GM12878 (cell line): ENCODE measurements at regions not wholly inside any gene's neighbourhood (a gene's known extent, or its start where the extent isn't known, plus 50 kb on each side); places are given as distances from the start of the nearest gene placed in this dataset.

Experiments
- ATAC-seq: fragments of 200-7000 bp; cut with Tn5 transposase; 3 replicates; pipeline ENCODE4 v1.9.1; 2020; ENCODE audit warnings: mild to moderate bottlenecking, moderate library complexity
- BruUV-seq: library from RNA; stranded (reverse); fragments of 400-500 nt; replicated peaks from 2 replicates; lab custom pipeline; 2021; lab: Mats Ljungman, UMichigan
- CTCF ChIA-PET: fragments of 300-600 bp; sonication (Branson Sonifier 250); formaldehyde crosslinking; extraction: SDS; loops from one replicate; lab custom pipeline; 2021; ENCODE audit warnings: inconsistent platforms; lab: Yijun Ruan, JAX
- POLR2A ChIA-PET: fragments of 350-600 bp; formaldehyde crosslinking; extraction: SDS; loops from one replicate; lab custom pipeline; 2021; ENCODE audit warnings: inconsistent platforms; lab: Charles Lee
- RAD21 ChIA-PET: fragments of 300-600 bp; sonication (Branson Sonifier 250); formaldehyde crosslinking; loops from one replicate; lab custom pipeline; 2023; ENCODE audit warnings: antibody characterized with exemption; ENCODE audit not compliant: unreplicated experiment; lab: Charles Lee
- SMC1A ChIA-PET: fragments of 300-600 bp; sonication (Branson Sonifier 250); formaldehyde crosslinking; loops from one replicate; lab custom pipeline; 2023; ENCODE audit not compliant: unreplicated experiment, uncharacterized antibody; lab: Charles Lee
- DNase-seq: peaks from one replicate; pipeline ENCODE4 v3.0.0-alpha.2; 2011; ENCODE audit warnings: low read depth, low spot score
- FAIRE-seq: peaks from 3 replicates; lab custom pipeline; 2011; peaks lifted over from hg19 to GRCh38; lab: Jason Lieb, UNC
- H2AFZ ChIP-seq: 2 replicates; pipeline ENCODE4 v1.6.0; 2011; ENCODE audit warnings: low read depth, low read length, control low read depth; ENCODE audit not compliant: control insufficient read depth
- H3K27ac ChIP-seq: 2 replicates; pipeline ENCODE4 v1.5.1; 2011; ENCODE audit warnings: control low read depth; ENCODE audit not compliant: control insufficient read depth, insufficient read depth
- H3K27me3 ChIP-seq, 2 experiments: replicated peaks in 1 of 2; 2 replicates each; pipeline versions ENCODE4 v1.6.0 to v1.6.1; 2011; ENCODE audit warnings: low read length in 1 of 2; ENCODE audit not compliant: control insufficient read depth in 2 of 2, insufficient read depth in 2 of 2
- H3K36me3 ChIP-seq, 2 experiments: 2 replicates each; pipeline ENCODE4 v1.5.1; 2011; ENCODE audit warnings: low read length in 1 of 2; ENCODE audit not compliant: control insufficient read depth in 2 of 2, insufficient read depth in 2 of 2
- H3K4me1 ChIP-seq: 2 replicates; pipeline ENCODE4 v1.6.1; 2011; ENCODE audit warnings: mild to moderate bottlenecking, low read length, moderate library complexity, mixed read lengths; ENCODE audit not compliant: control insufficient read depth, insufficient read depth
- H3K4me2 ChIP-seq: 2 replicates; pipeline ENCODE4 v1.6.0; 2011; ENCODE audit warnings: control low read depth; ENCODE audit not compliant: control insufficient read depth, insufficient read depth
- H3K4me3 ChIP-seq: fragments of 200-600 bp; sonication (generic); 2 replicates; pipeline ENCODE4 v1.5.1; 2016
- H3K79me2 ChIP-seq: 2 replicates; pipeline ENCODE4 v1.6.0; 2011; ENCODE audit warnings: low read length; ENCODE audit not compliant: control insufficient read depth, insufficient read depth
- H3K9ac ChIP-seq: 2 replicates; pipeline ENCODE4 v1.8.0; 2011; ENCODE audit warnings: low read length, control low read depth, mixed read lengths; ENCODE audit not compliant: control insufficient read depth, insufficient read depth
- H3K9me3 ChIP-seq: replicated peaks from 3 replicates; pipeline ENCODE4 v1.5.1; 2011; ENCODE audit warnings: mild to moderate bottlenecking, low read length; ENCODE audit not compliant: control insufficient read depth, insufficient read depth
- H4K20me1 ChIP-seq: 2 replicates; pipeline ENCODE4 v1.6.0; 2011; ENCODE audit not compliant: control insufficient read depth, insufficient read depth
- HDGF ChIP-seq: fragments of 450-650 bp; IDR thresholded peaks from 2 replicates; pipeline ENCODE4 v1.6.1; 2016; ENCODE audit warnings: antibody characterized with exemption
- IRF4 ChIP-seq: IDR thresholded peaks from 2 replicates; pipeline ENCODE4 v1.6.1; 2011; ENCODE audit warnings: low read depth, low read length
- NFIC ChIP-seq: IDR thresholded peaks from 2 replicates; pipeline ENCODE4 v1.6.1; 2012; ENCODE audit warnings: low read depth, mild to moderate bottlenecking, inconsistent platforms, low read length, moderate library complexity
- NR2C1 ChIP-seq: fragments of 450-650 bp; IDR thresholded peaks from 2 replicates; pipeline ENCODE4 v1.6.1; 2017; ENCODE audit warnings: antibody characterized with exemption, mild to moderate bottlenecking, moderate library complexity
- ZBTB11 ChIP-seq: fragments of 450-650 bp; formaldehyde crosslinking; IDR thresholded peaks from 2 replicates; pipeline ENCODE4 v1.5.0; 2022; ENCODE audit warnings: mild to moderate bottlenecking, missing genetic modification characterization
- WGBS: methylation state at CpG from one replicate; pipeline ENCODE4 v1.1.6; 2016; ENCODE audit warnings: low lambda C conversion rate; ENCODE audit not compliant: insufficient replicate concordance, insufficient coverage; ENCODE audit errors: missing lambda C conversion rate; 5-methylcytosine and 5-hydroxymethylcytosine counted together
- in situ Hi-C: fragments of 300-500 bp; cut with MboI; formaldehyde crosslinking; loops from 9 replicates; pipeline ENCODE4 v1.14.3; 2018; ENCODE audit warnings: mixed read lengths
- intact Hi-C: fragments of 100-400 bp; cut with micrococcal nuclease; formaldehyde crosslinking; loops from one replicate; pipeline ENCODE4 v1.14.2; 2022; ENCODE audit not compliant: unreplicated experiment
- TF ChIP-seq, protein P1 (sequence below): fragments of 450-650 bp; IDR thresholded peaks from 2 replicates; pipeline ENCODE4 v1.6.1; 2017; ENCODE audit warnings: mild to moderate bottlenecking, moderate library complexity
- TF ChIP-seq, protein P2 (sequence below): fragments of 450-650 bp; IDR thresholded peaks from 2 replicates; pipeline ENCODE4 v1.6.1; 2017; ENCODE audit warnings: mild to moderate bottlenecking, low read depth, inconsistent platforms; ENCODE audit not compliant: poor library complexity, severe bottlenecking
- TF ChIP-seq, protein P3 (sequence below): IDR thresholded peaks from 2 replicates; pipeline ENCODE4 v1.6.1; 2012; ENCODE audit warnings: mild to moderate bottlenecking, low read depth, low read length

GRCh38 chr1:118564961-118565703 lies 380.1 kb upstream of the SPAG17 start:
- RAD21 ChIA-PET, result interaction anchor here (0.6 kb wide), 1 partner anchor 135 kb away, joined by 3 read pairs; no protein-coding TSS in a partner anchor
- Histone ChIP-seq H3K4me1 (no peaks in the 10 kb centered on the region), H2AFZ (no peak overlapping the region), H3K27me3 (no peaks in the 10 kb centered on the region), H3K4me2 (no peak overlapping the region), H4K20me1 (no peaks in the 10 kb centered on the region), H3K9ac (no peak overlapping the region), H3K79me2 (no peaks in the 10 kb centered on the region), H3K9me3 (no peaks in the 10 kb centered on the region), H3K36me3 (no peaks in the 10 kb centered on the region), H3K4me3 (no peak overlapping the region), H3K27ac (no peak overlapping the region)
- POLR2A ChIA-PET, result no interaction called here
- no peak for FAIRE-seq
- SMC1A ChIA-PET, result interaction anchor here (1.1 to 2.1 kb wide), 3 partner anchors 9 to 82 kb away, joined by 3 to 7 read pairs (median 3); no protein-coding TSS in a partner anchor
- DNase-seq, result no peak
- intact Hi-C loops, result no loop called here
- ATAC-seq, result no peak
- BruUV-seq, result no TSS peak
- CTCF ChIA-PET, result interaction anchor here (0.9 kb wide), 1 partner anchor 444 kb away, joined by 3 read pairs; no protein-coding TSS in a partner anchor
- WGBS, result 47% methylated on average over 2 of the region's 2 CpGs
- in situ Hi-C loops, result no loop called here
- TF ChIP-seq, protein P1, sequence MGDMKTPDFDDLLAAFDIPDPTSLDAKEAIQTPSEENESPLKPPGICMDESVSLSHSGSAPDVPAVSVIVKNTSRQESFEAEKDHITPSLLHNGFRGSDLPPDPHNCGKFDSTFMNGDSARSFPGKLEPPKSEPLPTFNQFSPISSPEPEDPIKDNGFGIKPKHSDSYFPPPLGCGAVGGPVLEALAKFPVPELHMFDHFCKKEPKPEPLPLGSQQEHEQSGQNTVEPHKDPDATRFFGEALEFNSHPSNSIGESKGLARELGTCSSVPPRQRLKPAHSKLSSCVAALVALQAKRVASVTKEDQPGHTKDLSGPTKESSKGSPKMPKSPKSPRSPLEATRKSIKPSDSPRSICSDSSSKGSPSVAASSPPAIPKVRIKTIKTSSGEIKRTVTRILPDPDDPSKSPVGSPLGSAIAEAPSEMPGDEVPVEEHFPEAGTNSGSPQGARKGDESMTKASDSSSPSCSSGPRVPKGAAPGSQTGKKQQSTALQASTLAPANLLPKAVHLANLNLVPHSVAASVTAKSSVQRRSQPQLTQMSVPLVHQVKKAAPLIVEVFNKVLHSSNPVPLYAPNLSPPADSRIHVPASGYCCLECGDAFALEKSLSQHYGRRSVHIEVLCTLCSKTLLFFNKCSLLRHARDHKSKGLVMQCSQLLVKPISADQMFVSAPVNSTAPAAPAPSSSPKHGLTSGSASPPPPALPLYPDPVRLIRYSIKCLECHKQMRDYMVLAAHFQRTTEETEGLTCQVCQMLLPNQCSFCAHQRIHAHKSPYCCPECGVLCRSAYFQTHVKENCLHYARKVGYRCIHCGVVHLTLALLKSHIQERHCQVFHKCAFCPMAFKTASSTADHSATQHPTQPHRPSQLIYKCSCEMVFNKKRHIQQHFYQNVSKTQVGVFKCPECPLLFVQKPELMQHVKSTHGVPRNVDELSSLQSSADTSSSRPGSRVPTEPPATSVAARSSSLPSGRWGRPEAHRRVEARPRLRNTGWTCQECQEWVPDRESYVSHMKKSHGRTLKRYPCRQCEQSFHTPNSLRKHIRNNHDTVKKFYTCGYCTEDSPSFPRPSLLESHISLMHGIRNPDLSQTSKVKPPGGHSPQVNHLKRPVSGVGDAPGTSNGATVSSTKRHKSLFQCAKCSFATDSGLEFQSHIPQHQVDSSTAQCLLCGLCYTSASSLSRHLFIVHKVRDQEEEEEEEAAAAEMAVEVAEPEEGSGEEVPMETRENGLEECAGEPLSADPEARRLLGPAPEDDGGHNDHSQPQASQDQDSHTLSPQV, result no peak
- TF ChIP-seq, protein P2, sequence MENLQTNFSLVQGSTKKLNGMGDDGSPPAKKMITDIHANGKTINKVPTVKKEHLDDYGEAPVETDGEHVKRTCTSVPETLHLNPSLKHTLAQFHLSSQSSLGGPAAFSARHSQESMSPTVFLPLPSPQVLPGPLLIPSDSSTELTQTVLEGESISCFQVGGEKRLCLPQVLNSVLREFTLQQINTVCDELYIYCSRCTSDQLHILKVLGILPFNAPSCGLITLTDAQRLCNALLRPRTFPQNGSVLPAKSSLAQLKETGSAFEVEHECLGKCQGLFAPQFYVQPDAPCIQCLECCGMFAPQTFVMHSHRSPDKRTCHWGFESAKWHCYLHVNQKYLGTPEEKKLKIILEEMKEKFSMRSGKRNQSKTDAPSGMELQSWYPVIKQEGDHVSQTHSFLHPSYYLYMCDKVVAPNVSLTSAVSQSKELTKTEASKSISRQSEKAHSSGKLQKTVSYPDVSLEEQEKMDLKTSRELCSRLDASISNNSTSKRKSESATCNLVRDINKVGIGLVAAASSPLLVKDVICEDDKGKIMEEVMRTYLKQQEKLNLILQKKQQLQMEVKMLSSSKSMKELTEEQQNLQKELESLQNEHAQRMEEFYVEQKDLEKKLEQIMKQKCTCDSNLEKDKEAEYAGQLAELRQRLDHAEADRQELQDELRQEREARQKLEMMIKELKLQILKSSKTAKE, result no peak
- TF ChIP-seq IRF4 (no peak), NFIC (no peak), ZBTB11 (CRISPR knock-in tag) (no peak), NR2C1 (no peak), HDGF (no peak)
- TF ChIP-seq, protein P3, sequence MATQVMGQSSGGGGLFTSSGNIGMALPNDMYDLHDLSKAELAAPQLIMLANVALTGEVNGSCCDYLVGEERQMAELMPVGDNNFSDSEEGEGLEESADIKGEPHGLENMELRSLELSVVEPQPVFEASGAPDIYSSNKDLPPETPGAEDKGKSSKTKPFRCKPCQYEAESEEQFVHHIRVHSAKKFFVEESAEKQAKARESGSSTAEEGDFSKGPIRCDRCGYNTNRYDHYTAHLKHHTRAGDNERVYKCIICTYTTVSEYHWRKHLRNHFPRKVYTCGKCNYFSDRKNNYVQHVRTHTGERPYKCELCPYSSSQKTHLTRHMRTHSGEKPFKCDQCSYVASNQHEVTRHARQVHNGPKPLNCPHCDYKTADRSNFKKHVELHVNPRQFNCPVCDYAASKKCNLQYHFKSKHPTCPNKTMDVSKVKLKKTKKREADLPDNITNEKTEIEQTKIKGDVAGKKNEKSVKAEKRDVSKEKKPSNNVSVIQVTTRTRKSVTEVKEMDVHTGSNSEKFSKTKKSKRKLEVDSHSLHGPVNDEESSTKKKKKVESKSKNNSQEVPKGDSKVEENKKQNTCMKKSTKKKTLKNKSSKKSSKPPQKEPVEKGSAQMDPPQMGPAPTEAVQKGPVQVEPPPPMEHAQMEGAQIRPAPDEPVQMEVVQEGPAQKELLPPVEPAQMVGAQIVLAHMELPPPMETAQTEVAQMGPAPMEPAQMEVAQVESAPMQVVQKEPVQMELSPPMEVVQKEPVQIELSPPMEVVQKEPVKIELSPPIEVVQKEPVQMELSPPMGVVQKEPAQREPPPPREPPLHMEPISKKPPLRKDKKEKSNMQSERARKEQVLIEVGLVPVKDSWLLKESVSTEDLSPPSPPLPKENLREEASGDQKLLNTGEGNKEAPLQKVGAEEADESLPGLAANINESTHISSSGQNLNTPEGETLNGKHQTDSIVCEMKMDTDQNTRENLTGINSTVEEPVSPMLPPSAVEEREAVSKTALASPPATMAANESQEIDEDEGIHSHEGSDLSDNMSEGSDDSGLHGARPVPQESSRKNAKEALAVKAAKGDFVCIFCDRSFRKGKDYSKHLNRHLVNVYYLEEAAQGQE, result no peak
